ENCODE measurements at regions not wholly inside any gene's neighbourhood (a gene's known extent, or its start where the extent isn't known, plus 50 kb on each side); places are given as distances from the start of the nearest gene placed in this dataset.

GRCh38 chr7:113308399-113308798 lies 190.0 kb upstream of the SMIM30 start:
- TF ChIP-seq EZH2phosphoT487 (IDR thresholded peaks at IDR 0.05): no peak
- TF ChIP-seq CTCF (IDR thresholded peaks at IDR 0.05): no peak
